GM23338 (cell line): ENCODE measurements at regions not wholly inside any gene's neighbourhood (a gene's known extent, or its start where the extent isn't known, plus 50 kb on each side); places are given as distances from the start of the nearest gene placed in this dataset.

Experiments
- ATAC-seq: fragments of 200-7000 bp; cut with Tn5 transposase; 3 replicates; pipeline ENCODE4 v1.9.1; 2020
- DNase-seq: peaks from one replicate; pipeline ENCODE4 v3.0.0-alpha.2; 2015; ENCODE audit warnings: low spot score
- H2AFZ ChIP-seq: fragments of 200-600 bp; sonication (generic); 2 replicates; pipeline ENCODE4 v1.8.0; 2016; ENCODE audit warnings: antibody characterized with exemption, mild to moderate bottlenecking, moderate library complexity
- H3F3A ChIP-seq: fragments of 200-600 bp; sonication (generic); replicated peaks from 2 replicates; pipeline ENCODE4 v1.8.0; 2017; ENCODE audit warnings: antibody characterized with exemption, mixed run types, low read depth
- H3K27ac ChIP-seq: fragments of 200-600 bp; sonication (generic); 2 replicates; pipeline ENCODE4 v1.6.1; 2016; ENCODE audit warnings: low read depth
- H3K27me3 ChIP-seq: fragments of 200-600 bp; sonication (generic); 2 replicates; pipeline ENCODE4 v1.8.0; 2016; ENCODE audit warnings: mild to moderate bottlenecking, mixed run types, moderate library complexity; ENCODE audit not compliant: insufficient read depth
- H3K36me3 ChIP-seq: fragments of 200-600 bp; sonication (generic); 2 replicates; pipeline ENCODE4 v1.8.0; 2016; ENCODE audit warnings: mild to moderate bottlenecking; ENCODE audit not compliant: insufficient read depth
- H3K4me1 ChIP-seq: fragments of 200-600 bp; sonication (generic); 2 replicates; pipeline ENCODE4 v1.8.0; 2016; ENCODE audit warnings: mild to moderate bottlenecking, moderate library complexity; ENCODE audit not compliant: insufficient read depth
- H3K4me2 ChIP-seq: fragments of 200-600 bp; sonication (generic); 2 replicates; pipeline ENCODE4 v1.7.1; 2017; ENCODE audit warnings: mixed run types
- H3K4me3 ChIP-seq: fragments of 200-600 bp; sonication (generic); 2 replicates; pipeline ENCODE4 v1.6.1; 2016; ENCODE audit warnings: mixed run types
- H3K79me2 ChIP-seq: fragments of 200-600 bp; sonication (generic); replicated peaks from 2 replicates; pipeline ENCODE4 v1.8.0; 2017; ENCODE audit warnings: mild to moderate bottlenecking; ENCODE audit not compliant: insufficient read depth
- H3K9me2 ChIP-seq: fragments of 200-600 bp; sonication (generic); 2 replicates; pipeline ENCODE4 v1.8.0; 2017; ENCODE audit not compliant: insufficient read depth
- H4K20me1 ChIP-seq: fragments of 200-600 bp; sonication (generic); replicated peaks from 2 replicates; pipeline ENCODE4 v1.8.0; 2017; ENCODE audit warnings: mild to moderate bottlenecking; ENCODE audit not compliant: insufficient read depth
- H3K27ac Mint-ChIP-seq: 2 replicates; pipeline ENCODE4 v1.8.0; 2020; ENCODE audit warnings: inconsistent platforms, mild to moderate bottlenecking, moderate library complexity, mixed read lengths
- H3K27me3 Mint-ChIP-seq: 3 replicates; pipeline ENCODE4 v1.8.0; 2022; ENCODE audit warnings: low read depth, mild to moderate bottlenecking, moderate library complexity, mixed read lengths, inconsistent platforms; ENCODE audit not compliant: insufficient read depth, poor library complexity
- H3K36me3 Mint-ChIP-seq: 3 replicates; pipeline ENCODE4 v1.8.0; 2021; ENCODE audit warnings: low read depth, mild to moderate bottlenecking, inconsistent platforms, moderate library complexity, mixed read lengths
- H3K4me1 Mint-ChIP-seq: 3 replicates; pipeline ENCODE4 v1.8.0; 2020; ENCODE audit warnings: mild to moderate bottlenecking, inconsistent platforms, mixed read lengths
- H3K4me3 Mint-ChIP-seq: 3 replicates; pipeline ENCODE4 v1.8.0; 2021; ENCODE audit warnings: moderate library complexity, mild to moderate bottlenecking, inconsistent platforms, mixed read lengths
- H3K9me3 Mint-ChIP-seq: 3 replicates; pipeline ENCODE4 v1.8.0; 2020; ENCODE audit warnings: moderate library complexity, mild to moderate bottlenecking, inconsistent platforms, mixed read lengths
- CREB1 ChIP-seq: fragments of 250-450 bp; sonication (Bioruptor Pico); IDR thresholded peaks from 2 replicates; pipeline ENCODE4 v1.5.0; 2020; ENCODE audit warnings: low read depth, mild to moderate bottlenecking, moderate library complexity
- EZH2phosphoT487 ChIP-seq: fragments of 200-600 bp; sonication (generic); IDR thresholded peaks from one replicate; pipeline ENCODE4 v1.8.1; 2018; ENCODE audit warnings: antibody characterized with exemption; ENCODE audit not compliant: unreplicated experiment
- JUNB ChIP-seq: IDR thresholded peaks from one replicate; pipeline ENCODE4 v1.6.1; 2016; ENCODE audit warnings: antibody characterized with exemption; ENCODE audit not compliant: unreplicated experiment
- STAT1 ChIP-seq: IDR thresholded peaks from one replicate; pipeline ENCODE4 v1.6.1; 2016; ENCODE audit warnings: antibody characterized with exemption; ENCODE audit not compliant: unreplicated experiment
- ZNF462 ChIP-seq: fragments of 250-450 bp; sonication (Bioruptor Pico); IDR thresholded peaks from 2 replicates; pipeline ENCODE4 v1.5.0; 2020; ENCODE audit warnings: mild to moderate bottlenecking, moderate library complexity
- TF ChIP-seq, protein P1 (sequence below), 2 experiments: fragments of 200-600 bp in 1 of 2; sonication (generic) in 1 of 2; conservative IDR thresholded peaks; 2 replicates each; pipeline versions ENCODE4 v1.5.1 to v1.6.1; 2016 to 2017; ENCODE audit warnings: antibody characterized with exemption in 2 of 2, low read depth in 2 of 2, mild to moderate bottlenecking in 2 of 2, moderate library complexity in 1 of 2
- TF ChIP-seq, protein P2 (sequence below): IDR thresholded peaks from 2 replicates; pipeline ENCODE4 v1.6.1; 2016; ENCODE audit warnings: antibody characterized with exemption
- TF ChIP-seq, protein P3 (sequence below): IDR thresholded peaks from one replicate; pipeline ENCODE4 v1.6.1; 2018; ENCODE audit warnings: antibody characterized with exemption; ENCODE audit not compliant: unreplicated experiment

- TF ChIP-seq, protein P1, sequence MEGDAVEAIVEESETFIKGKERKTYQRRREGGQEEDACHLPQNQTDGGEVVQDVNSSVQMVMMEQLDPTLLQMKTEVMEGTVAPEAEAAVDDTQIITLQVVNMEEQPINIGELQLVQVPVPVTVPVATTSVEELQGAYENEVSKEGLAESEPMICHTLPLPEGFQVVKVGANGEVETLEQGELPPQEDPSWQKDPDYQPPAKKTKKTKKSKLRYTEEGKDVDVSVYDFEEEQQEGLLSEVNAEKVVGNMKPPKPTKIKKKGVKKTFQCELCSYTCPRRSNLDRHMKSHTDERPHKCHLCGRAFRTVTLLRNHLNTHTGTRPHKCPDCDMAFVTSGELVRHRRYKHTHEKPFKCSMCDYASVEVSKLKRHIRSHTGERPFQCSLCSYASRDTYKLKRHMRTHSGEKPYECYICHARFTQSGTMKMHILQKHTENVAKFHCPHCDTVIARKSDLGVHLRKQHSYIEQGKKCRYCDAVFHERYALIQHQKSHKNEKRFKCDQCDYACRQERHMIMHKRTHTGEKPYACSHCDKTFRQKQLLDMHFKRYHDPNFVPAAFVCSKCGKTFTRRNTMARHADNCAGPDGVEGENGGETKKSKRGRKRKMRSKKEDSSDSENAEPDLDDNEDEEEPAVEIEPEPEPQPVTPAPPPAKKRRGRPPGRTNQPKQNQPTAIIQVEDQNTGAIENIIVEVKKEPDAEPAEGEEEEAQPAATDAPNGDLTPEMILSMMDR (conservative IDR thresholded peaks at IDR 0.05; ENCODE audit: low read depth in 2 of 2), result no peak
- TF ChIP-seq EZH2phosphoT487 (no peak), JUNB (no peak), STAT1 (no peak)
- TF ChIP-seq, protein P2, sequence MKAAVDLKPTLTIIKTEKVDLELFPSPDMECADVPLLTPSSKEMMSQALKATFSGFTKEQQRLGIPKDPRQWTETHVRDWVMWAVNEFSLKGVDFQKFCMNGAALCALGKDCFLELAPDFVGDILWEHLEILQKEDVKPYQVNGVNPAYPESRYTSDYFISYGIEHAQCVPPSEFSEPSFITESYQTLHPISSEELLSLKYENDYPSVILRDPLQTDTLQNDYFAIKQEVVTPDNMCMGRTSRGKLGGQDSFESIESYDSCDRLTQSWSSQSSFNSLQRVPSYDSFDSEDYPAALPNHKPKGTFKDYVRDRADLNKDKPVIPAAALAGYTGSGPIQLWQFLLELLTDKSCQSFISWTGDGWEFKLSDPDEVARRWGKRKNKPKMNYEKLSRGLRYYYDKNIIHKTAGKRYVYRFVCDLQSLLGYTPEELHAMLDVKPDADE, result no peak
Observed at GRCh38 chr7:1348096-1348822, 111.0 kb downstream of the MICALL2 start (continued).

- Histone ChIP-seq H3K27me3 (no peaks in the 10 kb centered on the region), H3K9me2 (no peaks in the 10 kb centered on the region), H3K79me2 (no peaks in the 10 kb centered on the region), H3K4me2 (no peak overlapping the region), H3K4me3 (no peak overlapping the region), H4K20me1 (no peaks in the 10 kb centered on the region), H2AFZ (no peak overlapping the region), H3K27ac (no peak overlapping the region), H3K4me1 (no peaks in the 10 kb centered on the region), H3F3A (no peaks in the 10 kb centered on the region), H3K36me3 (no peaks in the 10 kb centered on the region)
- H3K9me3 Mint-ChIP-seq, result no peaks in the 10 kb centered on the region
- H3K27me3 Mint-ChIP-seq, result peaks cover 4% of the 10 kb centered on the region
- no peak overlapping the region for H3K4me3 Mint-ChIP-seq
- H3K4me1 Mint-ChIP-seq, result no peaks in the 10 kb centered on the region
- peak overlapping the region; percentile 75; the same call in 1 of the 2 replicates for H3K27ac Mint-ChIP-seq
- ATAC-seq (no peak), DNase-seq (no peak)
- no peaks in the 10 kb centered on the region for H3K36me3 Mint-ChIP-seq
- no peak for TF ChIP-seq STAT1
- no peak for TF ChIP-seq CREB1 (CRISPR knock-in tag)
- no peak for TF ChIP-seq ZNF462 (CRISPR knock-in tag)
- TF ChIP-seq, protein P3, sequence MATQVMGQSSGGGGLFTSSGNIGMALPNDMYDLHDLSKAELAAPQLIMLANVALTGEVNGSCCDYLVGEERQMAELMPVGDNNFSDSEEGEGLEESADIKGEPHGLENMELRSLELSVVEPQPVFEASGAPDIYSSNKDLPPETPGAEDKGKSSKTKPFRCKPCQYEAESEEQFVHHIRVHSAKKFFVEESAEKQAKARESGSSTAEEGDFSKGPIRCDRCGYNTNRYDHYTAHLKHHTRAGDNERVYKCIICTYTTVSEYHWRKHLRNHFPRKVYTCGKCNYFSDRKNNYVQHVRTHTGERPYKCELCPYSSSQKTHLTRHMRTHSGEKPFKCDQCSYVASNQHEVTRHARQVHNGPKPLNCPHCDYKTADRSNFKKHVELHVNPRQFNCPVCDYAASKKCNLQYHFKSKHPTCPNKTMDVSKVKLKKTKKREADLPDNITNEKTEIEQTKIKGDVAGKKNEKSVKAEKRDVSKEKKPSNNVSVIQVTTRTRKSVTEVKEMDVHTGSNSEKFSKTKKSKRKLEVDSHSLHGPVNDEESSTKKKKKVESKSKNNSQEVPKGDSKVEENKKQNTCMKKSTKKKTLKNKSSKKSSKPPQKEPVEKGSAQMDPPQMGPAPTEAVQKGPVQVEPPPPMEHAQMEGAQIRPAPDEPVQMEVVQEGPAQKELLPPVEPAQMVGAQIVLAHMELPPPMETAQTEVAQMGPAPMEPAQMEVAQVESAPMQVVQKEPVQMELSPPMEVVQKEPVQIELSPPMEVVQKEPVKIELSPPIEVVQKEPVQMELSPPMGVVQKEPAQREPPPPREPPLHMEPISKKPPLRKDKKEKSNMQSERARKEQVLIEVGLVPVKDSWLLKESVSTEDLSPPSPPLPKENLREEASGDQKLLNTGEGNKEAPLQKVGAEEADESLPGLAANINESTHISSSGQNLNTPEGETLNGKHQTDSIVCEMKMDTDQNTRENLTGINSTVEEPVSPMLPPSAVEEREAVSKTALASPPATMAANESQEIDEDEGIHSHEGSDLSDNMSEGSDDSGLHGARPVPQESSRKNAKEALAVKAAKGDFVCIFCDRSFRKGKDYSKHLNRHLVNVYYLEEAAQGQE, result no peak
- TF ChIP-seq, protein P1 (conservative IDR thresholded peaks at IDR 0.05; ENCODE audit: low read depth in 2 of 2), result no peak
Observed at GRCh38 chr7:1348823-1349335, 110.4 kb downstream of the MICALL2 start.
